H9 (cell line): ENCODE measurements at regions not wholly inside any gene's neighbourhood (a gene's known extent, or its start where the extent isn't known, plus 50 kb on each side); places are given as distances from the start of the nearest gene placed in this dataset.

Experiments
- DNase-seq: peaks from one replicate; pipeline ENCODE4 v3.0.0-alpha.2; 2017
- H2AFZ ChIP-seq: one replicate; pipeline ENCODE4 v1.6.1; 2013; ENCODE audit warnings: mild to moderate bottlenecking, low read length, control low read depth, moderate library complexity
- H2AK5ac ChIP-seq: 2 replicates; pipeline ENCODE4 v1.6.1; 2013; ENCODE audit warnings: low read length, control low read depth, mixed read lengths; ENCODE audit not compliant: insufficient read length
- H2BK120ac ChIP-seq: one replicate; pipeline ENCODE4 v1.6.1; 2013; ENCODE audit warnings: low read depth, mild to moderate bottlenecking, low read length, control low read depth, inconsistent platforms; ENCODE audit not compliant: poor library complexity, severe bottlenecking
- H2BK12ac ChIP-seq: 2 replicates; pipeline ENCODE4 v1.6.1; 2013; ENCODE audit warnings: low read length, control low read depth, mixed read lengths, low read depth; ENCODE audit not compliant: insufficient read length
- H2BK15ac ChIP-seq: 2 replicates; pipeline ENCODE4 v1.6.1; 2013; ENCODE audit warnings: low read depth, low read length, control low read depth
- H2BK20ac ChIP-seq: one replicate; pipeline ENCODE4 v1.6.1; 2013; ENCODE audit warnings: low read depth, mild to moderate bottlenecking, low read length, control low read depth, inconsistent platforms; ENCODE audit not compliant: poor library complexity, severe bottlenecking
- H2BK5ac ChIP-seq: 2 replicates; pipeline ENCODE4 v1.6.1; 2013; ENCODE audit warnings: low read length, control low read depth, mixed read lengths; ENCODE audit not compliant: insufficient read length
- H3K14ac ChIP-seq: 2 replicates; pipeline ENCODE4 v1.6.1; 2013; ENCODE audit warnings: low read length, control low read depth; ENCODE audit not compliant: insufficient read depth
- H3K18ac ChIP-seq: 2 replicates; pipeline ENCODE4 v1.6.1; 2013; ENCODE audit warnings: low read depth, mild to moderate bottlenecking, mixed read lengths, low read length, control low read depth; ENCODE audit not compliant: insufficient read length
- H3K23ac ChIP-seq: 2 replicates; pipeline ENCODE4 v1.6.1; 2013; ENCODE audit warnings: low read length, control low read depth, mixed read lengths, low read depth; ENCODE audit not compliant: insufficient read length
- H3K23me2 ChIP-seq: 2 replicates; pipeline ENCODE4 v1.6.1; 2013; ENCODE audit warnings: low read depth, mild to moderate bottlenecking, mixed read lengths, low read length, control low read depth; ENCODE audit not compliant: insufficient read length, poor library complexity, severe bottlenecking
- H3K27ac ChIP-seq: 2 replicates; pipeline ENCODE4 v1.5.1; 2013; ENCODE audit warnings: low read length, control low read depth, mixed read lengths, low read depth; ENCODE audit not compliant: insufficient read length
- H3K27me3 ChIP-seq: 2 replicates; pipeline ENCODE4 v1.6.1; 2013; ENCODE audit warnings: low read length, control low read depth, inconsistent platforms; ENCODE audit not compliant: insufficient read depth
- H3K4ac ChIP-seq: 2 replicates; pipeline ENCODE4 v1.6.1; 2013; ENCODE audit warnings: low read depth, mild to moderate bottlenecking, control low read depth, inconsistent platforms, low read length, moderate library complexity
- H3K4me1 ChIP-seq: 2 replicates; pipeline ENCODE4 v1.6.1; 2013; ENCODE audit warnings: low read length, control low read depth, inconsistent platforms; ENCODE audit not compliant: insufficient read depth
- H3K4me2 ChIP-seq: 2 replicates; pipeline ENCODE4 v1.6.1; 2013; ENCODE audit warnings: low read length, control low read depth, mixed read lengths; ENCODE audit not compliant: insufficient read length, insufficient read depth
- H3K56ac ChIP-seq: 2 replicates; pipeline ENCODE4 v1.6.1; 2013; ENCODE audit warnings: low read depth, mild to moderate bottlenecking, mixed read lengths, low read length, control low read depth; ENCODE audit not compliant: insufficient read length
- H3K79me1 ChIP-seq: 2 replicates; pipeline ENCODE4 v1.6.1; 2013; ENCODE audit warnings: low read depth, mild to moderate bottlenecking, moderate library complexity, low read length, control low read depth, inconsistent platforms; ENCODE audit not compliant: insufficient read depth, poor library complexity, severe bottlenecking
- H3K79me2 ChIP-seq: 2 replicates; pipeline ENCODE4 v1.6.1; 2013; ENCODE audit warnings: low read length, control low read depth, inconsistent platforms; ENCODE audit not compliant: insufficient read depth
- H3K9ac ChIP-seq: 2 replicates; pipeline ENCODE4 v1.6.1; 2013; ENCODE audit warnings: low read length, control low read depth, mixed read lengths; ENCODE audit not compliant: insufficient read length; ENCODE audit errors: extremely low read depth
- H3K9me3 ChIP-seq: one replicate; pipeline ENCODE4 v1.6.1; 2013; ENCODE audit warnings: low read depth, low read length, inconsistent platforms; ENCODE audit not compliant: control insufficient read depth
- H3T11ph ChIP-seq: one replicate; pipeline ENCODE4 v1.6.1; 2013; ENCODE audit warnings: mild to moderate bottlenecking, low read length, control low read depth, inconsistent platforms
- H4K20me1 ChIP-seq: one replicate; pipeline ENCODE4 v1.6.1; 2013; ENCODE audit not compliant: control insufficient read depth, insufficient read length, insufficient read depth
- H4K5ac ChIP-seq: 2 replicates; pipeline ENCODE4 v1.6.1; 2013; ENCODE audit warnings: low read depth, mild to moderate bottlenecking, mixed read lengths, low read length, control low read depth; ENCODE audit not compliant: insufficient read length
- H4K8ac ChIP-seq: replicated peaks from 2 replicates; pipeline ENCODE4 v1.6.1; 2013; ENCODE audit warnings: low read length, control low read depth, mixed read lengths, low read depth; ENCODE audit not compliant: insufficient read length
- H4K91ac ChIP-seq: 2 replicates; pipeline ENCODE4 v1.6.1; 2013; ENCODE audit warnings: low read depth, mild to moderate bottlenecking, moderate library complexity, mixed read lengths, low read length, control low read depth; ENCODE audit not compliant: insufficient read length
- H3K27ac Mint-ChIP-seq, 3 experiments: 2 replicates in 2 of 3; 3 replicates in 1 of 3; pipeline ENCODE4 v1.8.0; 2020 to 2021; ENCODE audit warnings: mixed read lengths in 3 of 3, mild to moderate bottlenecking in 1 of 3, moderate library complexity in 1 of 3
- H3K27me3 Mint-ChIP-seq: 2 replicates; pipeline ENCODE4 v1.8.0; 2021; ENCODE audit warnings: low read depth, mild to moderate bottlenecking, moderate library complexity, mixed read lengths
- H3K36me3 Mint-ChIP-seq, 3 experiments: 2 replicates in 2 of 3; 3 replicates in 1 of 3; pipeline ENCODE4 v1.8.0; 2020 to 2021; ENCODE audit warnings: low read depth in 3 of 3, mixed read lengths in 3 of 3; ENCODE audit not compliant: insufficient read depth in 1 of 3
- H3K4me1 Mint-ChIP-seq, 2 experiments: 2 replicates each; pipeline ENCODE4 v1.8.0; 2020; ENCODE audit warnings: mixed read lengths in 2 of 2
- H3K4me3 Mint-ChIP-seq, 2 experiments: 2 replicates in 1 of 2; 3 replicates in 1 of 2; pipeline ENCODE4 v1.8.0; 2020 to 2021; ENCODE audit warnings: mild to moderate bottlenecking in 2 of 2, mixed read lengths in 2 of 2, moderate library complexity in 1 of 2
- H3K9me3 Mint-ChIP-seq, 2 experiments: 2 replicates in 1 of 2; 3 replicates in 1 of 2; pipeline ENCODE4 v1.8.0; 2020; ENCODE audit warnings: mild to moderate bottlenecking in 2 of 2, mixed read lengths in 2 of 2, moderate library complexity in 1 of 2
- CTCF ChIP-seq: fragments of 200-600 bp; sonication (generic); conservative IDR thresholded peaks from 3 replicates; pipeline ENCODE4 v1.8.0; 2021; ENCODE audit warnings: antibody characterized with exemption, mild to moderate bottlenecking
- WGBS: extraction: QIAGEN DNeasy Blood & Tissue Kit; methylation state at CpG from one replicate; pipeline ENCODE4 v1.1.7; 2013; ENCODE audit warnings: missing lambda C conversion rate, low lambda C conversion rate, mixed read lengths; ENCODE audit not compliant: insufficient read length; ENCODE audit errors: extremely low coverage; 5-methylcytosine and 5-hydroxymethylcytosine counted together

GRCh38 chr11:25441421-25441820 is 890.5 kb upstream of the ANO3 start:
- H4K5ac ChIP-seq: no peak overlapping the region
- Mint-ChIP-seq H3K4me1 (no peaks in the 10 kb centered on the region), H3K9me3 (no peaks in the 10 kb centered on the region), H3K4me3 (no peak overlapping the region), H3K27me3 (no peaks in the 10 kb centered on the region), H3K36me3 (no peaks in the 10 kb centered on the region), H3K27ac (no peak overlapping the region)
- no peak overlapping the region for H2BK15ac ChIP-seq
- TF ChIP-seq CTCF: no peak
- no peak overlapping the region for H3K9ac ChIP-seq
- no peak overlapping the region for H2BK20ac ChIP-seq
- H3K27me3 ChIP-seq: no peaks in the 10 kb centered on the region
- no peak overlapping the region for H2BK120ac ChIP-seq
- no peak overlapping the region for H2BK12ac ChIP-seq
- no peak overlapping the region for H4K8ac ChIP-seq
- H3K4me1 ChIP-seq: no peaks in the 10 kb centered on the region
- H3K27ac ChIP-seq: no peak overlapping the region
- no peak overlapping the region for H3K56ac ChIP-seq
- H3K14ac ChIP-seq: no peak overlapping the region
- no peak for DNase-seq
- no peak overlapping the region for H3K4me2 ChIP-seq
- H3K9me3 ChIP-seq: no peaks in the 10 kb centered on the region
- no peak overlapping the region for H3K18ac ChIP-seq
- no CpG with 5 or more reads among the region's 3 CpGs for WGBS
- no peak overlapping the region for H2BK5ac ChIP-seq
- H3K79me2 ChIP-seq: no peaks in the 10 kb centered on the region
- no peak overlapping the region for H3K4ac ChIP-seq
- H3T11ph ChIP-seq: no peak overlapping the region
- no peak overlapping the region for H3K23ac ChIP-seq
- H4K20me1 ChIP-seq: no peaks in the 10 kb centered on the region
- H2AFZ ChIP-seq: no peak overlapping the region
- H4K91ac ChIP-seq: no peak overlapping the region
- H3K23me2 ChIP-seq: no peaks in the 10 kb centered on the region
- H3K79me1 ChIP-seq: no peaks in the 10 kb centered on the region
- H2AK5ac ChIP-seq: no peak overlapping the region
